RWPE1 (cell line): ENCODE measurements at regions not wholly inside any gene's neighbourhood (a gene's known extent, or its start where the extent isn't known, plus 50 kb on each side); places are given as distances from the start of the nearest gene placed in this dataset.

Experiments
- CTCF ChIA-PET: fragments of 350-600 bp; sonication (Branson Sonifier 250); formaldehyde crosslinking; extraction: SDS; loops from one replicate; lab custom pipeline; 2021; lab: Yijun Ruan, JAX
- POLR2A ChIA-PET: fragments of 400-600 bp; formaldehyde crosslinking; extraction: SDS; loops from one replicate; lab custom pipeline; 2020; ENCODE audit warnings: antibody characterized with exemption; ENCODE audit not compliant: low non-redundant PET; lab: Yijun Ruan, JAX
- DNase-seq: peaks from one replicate; pipeline ENCODE4 v3.0.0; 2012; ENCODE audit warnings: low spot score
- H3K27ac ChIP-seq: fragments of 450-650 bp; 2 replicates; pipeline ENCODE4 v1.5.1; 2017
- TF ChIP-seq, protein P1 (sequence below): fragments of 450-650 bp; conservative IDR thresholded peaks from 2 replicates; pipeline ENCODE4 v1.5.1; 2017; ENCODE audit warnings: low read depth, mild to moderate bottlenecking

DNA sequence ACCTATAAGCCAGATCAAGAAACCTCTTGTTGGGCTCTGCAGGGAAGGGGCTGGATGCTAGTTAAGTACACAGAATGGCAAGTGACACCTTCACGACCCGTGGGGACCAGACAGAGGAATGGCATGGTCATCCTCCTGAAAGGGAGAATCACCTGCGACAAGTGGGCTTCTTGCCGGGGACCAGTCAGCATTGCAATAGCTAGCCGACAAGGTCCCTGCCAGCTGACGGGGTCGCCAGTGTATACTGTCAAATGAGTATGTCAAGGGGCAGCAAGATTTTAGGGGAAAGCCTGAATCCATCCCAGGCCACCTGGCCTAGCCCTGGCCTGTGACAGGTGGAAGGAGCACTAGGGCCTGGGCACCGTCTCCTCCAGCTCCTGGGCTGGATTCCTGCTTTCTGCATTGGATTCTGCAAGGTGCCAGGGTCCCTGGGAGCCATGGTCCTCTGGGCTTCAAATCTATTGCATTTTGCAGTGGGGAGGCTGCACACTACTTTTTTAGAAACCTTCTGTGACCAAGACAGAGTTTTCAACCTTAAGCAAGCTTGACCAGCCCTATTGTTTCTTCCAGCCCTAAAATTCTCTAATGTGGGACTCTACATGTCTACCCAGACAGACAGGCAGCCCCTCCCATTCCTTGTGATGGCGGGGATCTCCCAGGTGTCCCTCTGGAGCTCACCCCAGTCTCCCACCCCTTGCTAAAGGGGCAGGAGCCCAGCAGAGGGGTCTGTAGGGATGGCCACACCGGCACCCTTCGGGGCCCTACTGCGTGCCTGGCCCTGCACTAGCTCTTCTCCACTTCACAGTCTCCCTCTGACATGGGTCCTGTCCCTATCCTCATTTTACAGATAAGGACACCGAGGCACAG is 178.5 kb downstream of the GLI2 start:
- POLR2A ChIA-PET = no interaction called here
- DNase-seq = no peak
- TF ChIP-seq, protein P1, sequence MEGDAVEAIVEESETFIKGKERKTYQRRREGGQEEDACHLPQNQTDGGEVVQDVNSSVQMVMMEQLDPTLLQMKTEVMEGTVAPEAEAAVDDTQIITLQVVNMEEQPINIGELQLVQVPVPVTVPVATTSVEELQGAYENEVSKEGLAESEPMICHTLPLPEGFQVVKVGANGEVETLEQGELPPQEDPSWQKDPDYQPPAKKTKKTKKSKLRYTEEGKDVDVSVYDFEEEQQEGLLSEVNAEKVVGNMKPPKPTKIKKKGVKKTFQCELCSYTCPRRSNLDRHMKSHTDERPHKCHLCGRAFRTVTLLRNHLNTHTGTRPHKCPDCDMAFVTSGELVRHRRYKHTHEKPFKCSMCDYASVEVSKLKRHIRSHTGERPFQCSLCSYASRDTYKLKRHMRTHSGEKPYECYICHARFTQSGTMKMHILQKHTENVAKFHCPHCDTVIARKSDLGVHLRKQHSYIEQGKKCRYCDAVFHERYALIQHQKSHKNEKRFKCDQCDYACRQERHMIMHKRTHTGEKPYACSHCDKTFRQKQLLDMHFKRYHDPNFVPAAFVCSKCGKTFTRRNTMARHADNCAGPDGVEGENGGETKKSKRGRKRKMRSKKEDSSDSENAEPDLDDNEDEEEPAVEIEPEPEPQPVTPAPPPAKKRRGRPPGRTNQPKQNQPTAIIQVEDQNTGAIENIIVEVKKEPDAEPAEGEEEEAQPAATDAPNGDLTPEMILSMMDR = no peak
- CTCF ChIA-PET = interaction anchor here (0.6 kb wide), 1 partner anchor 113 kb away, joined by 3 read pairs; no protein-coding TSS in a partner anchor
- H3K27ac ChIP-seq = peak overlapping the region; percentile 90

DNA sequence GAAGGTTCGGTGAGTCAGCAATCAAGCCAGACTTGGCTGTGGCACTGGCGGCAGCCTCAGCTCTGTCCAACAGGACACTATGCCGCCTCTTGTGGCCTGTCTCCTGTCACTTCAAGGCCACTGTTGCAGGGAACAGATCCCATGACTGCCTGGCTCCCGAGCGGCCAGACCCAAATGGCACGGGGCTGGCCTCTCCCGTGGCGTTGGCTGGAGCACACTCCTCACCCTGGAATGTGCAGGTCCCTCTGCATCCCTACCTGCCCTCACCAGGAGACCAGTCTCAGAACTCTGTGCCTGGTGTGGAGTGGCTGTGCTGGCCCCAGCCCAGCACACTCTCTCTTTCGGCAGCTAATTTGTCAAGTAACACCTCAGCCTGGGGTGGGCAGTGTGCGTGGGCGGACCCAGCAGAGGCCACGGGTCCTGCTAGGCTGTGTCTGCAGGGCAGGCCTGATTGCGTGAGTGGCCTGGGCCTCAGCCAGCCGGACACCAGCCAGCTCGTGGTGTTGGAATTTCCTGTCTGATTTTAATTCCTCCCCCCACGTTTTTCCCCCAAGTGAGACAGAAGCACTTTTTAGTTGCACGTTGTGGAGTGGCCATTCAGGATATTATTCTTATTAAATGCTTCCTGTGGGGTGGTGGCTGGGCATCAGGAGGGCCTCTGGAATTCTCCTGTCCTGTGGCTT is 179.3 kb downstream of the GLI2 start:
- DNase-seq = peak; percentile 76
- TF ChIP-seq, protein P1 = no peak
- POLR2A ChIA-PET = no interaction called here
- CTCF ChIA-PET = no interaction called here
- H3K27ac ChIP-seq = peak overlapping the region; percentile 90

DNA sequence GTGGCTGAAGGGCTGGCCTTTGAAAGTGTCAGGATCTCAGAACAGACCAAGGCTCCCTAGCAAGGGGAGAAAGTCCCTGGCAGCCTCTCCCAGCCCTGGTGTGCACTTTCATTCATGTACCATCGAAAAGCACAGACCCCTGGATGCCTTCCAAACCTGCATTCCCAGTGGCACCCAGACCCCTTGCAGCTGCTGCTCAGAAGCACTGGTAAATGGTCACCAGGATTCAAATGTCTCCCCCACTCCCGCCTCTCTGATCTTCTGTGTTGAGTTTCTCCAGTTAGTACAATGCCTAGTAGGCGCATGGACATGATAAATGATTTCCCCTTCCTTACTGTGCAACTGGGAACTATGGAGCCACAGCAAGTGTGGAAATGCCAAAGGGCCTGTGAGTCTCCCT is 180.0 kb downstream of the GLI2 start:
- no peak for DNase-seq
- TF ChIP-seq, protein P1 = no peak
- H3K27ac ChIP-seq = peak overlapping the region; percentile 90
- ChIA-PET CTCF (no interaction called here), POLR2A (no interaction called here)

DNA sequence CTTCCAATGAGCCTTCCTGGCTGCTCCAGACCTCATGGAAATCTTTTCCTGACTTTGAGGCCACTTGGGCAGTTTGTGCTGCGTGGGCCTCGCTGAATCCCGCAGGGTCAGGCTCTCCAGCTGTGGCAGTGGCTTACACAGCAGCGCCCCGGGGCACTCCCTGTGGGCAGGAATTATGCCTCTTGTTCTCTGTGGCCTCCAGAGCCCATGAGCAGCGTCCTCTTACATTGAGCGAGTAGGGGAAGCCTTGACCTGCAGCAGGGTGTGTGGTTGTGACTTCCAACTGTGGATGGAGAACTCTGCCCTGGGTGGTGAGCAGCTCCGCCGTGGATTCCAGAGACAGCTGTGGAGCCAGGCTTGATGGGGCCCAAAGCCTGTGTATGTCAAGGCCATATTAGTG is 180.8 kb downstream of the GLI2 start:
- TF ChIP-seq, protein P1 = no peak
- DNase-seq = no peak
- ChIA-PET CTCF (no interaction called here), POLR2A (no interaction called here)
- H3K27ac ChIP-seq = peak overlapping the region; percentile 90

DNA sequence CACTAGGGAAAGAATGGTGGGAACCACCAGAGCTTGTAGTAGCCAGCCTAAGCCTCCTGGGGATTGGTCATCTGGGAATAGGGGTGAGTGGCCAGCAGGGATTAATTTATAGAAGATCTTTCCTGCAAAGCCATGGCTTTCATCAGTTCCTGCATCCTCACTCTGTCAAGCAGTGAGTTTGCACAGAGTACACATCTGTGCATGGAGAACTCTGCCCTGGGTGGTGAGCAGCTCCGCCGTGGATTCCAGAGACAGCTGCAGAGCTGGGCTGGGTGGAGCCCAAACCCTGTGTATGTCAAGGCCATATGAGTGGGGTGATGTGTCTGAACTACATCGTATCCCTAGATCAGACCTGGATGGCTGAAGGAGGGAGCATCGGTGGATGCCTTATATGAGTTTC is 182.2 kb downstream of the GLI2 start:
- TF ChIP-seq, protein P1 = no peak
- POLR2A ChIA-PET = no interaction called here
- no peak for DNase-seq
- H3K27ac ChIP-seq = peak overlapping the region; percentile 1; the same call in 1 of the 2 replicates
- CTCF ChIA-PET = no interaction called here

DNA sequence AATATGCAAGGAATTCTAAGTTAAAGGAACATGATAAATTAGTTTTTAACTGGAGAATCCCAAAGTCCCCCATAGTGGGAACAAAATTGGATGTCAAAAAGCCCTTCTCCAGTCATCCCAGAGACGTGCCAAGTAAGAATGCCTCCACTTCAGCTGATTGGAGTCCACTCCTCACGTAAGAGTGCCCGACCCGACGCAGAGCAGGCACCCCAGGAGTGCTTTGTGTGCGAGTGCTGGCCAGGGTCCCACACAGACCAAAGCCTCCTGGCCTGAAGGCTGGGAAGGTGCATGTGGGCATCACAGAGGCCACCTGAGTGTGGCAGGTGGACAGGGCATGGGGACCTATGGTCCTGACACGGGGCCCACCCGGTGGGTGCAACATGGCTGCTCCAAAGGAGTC is 183.5 kb downstream of the GLI2 start:
- POLR2A ChIA-PET = no interaction called here
- H3K27ac ChIP-seq = no peak overlapping the region; the same call in 1 of the 2 replicates
- no peak for DNase-seq
- CTCF ChIA-PET = interaction anchor here (0.7 kb wide), 1 partner anchor 184 kb away, joined by 4 read pairs; no protein-coding TSS in a partner anchor
- TF ChIP-seq, protein P1 = no peak
